ENCODE measurements at regions not wholly inside any gene's neighbourhood (a gene's known extent, or its start where the extent isn't known, plus 50 kb on each side); places are given as distances from the start of the nearest gene placed in this dataset.

- TF ChIP-seq CTCF (conservative IDR thresholded peaks at IDR 0.05) (no peak), EZH2 (IDR thresholded peaks at IDR 0.05; ENCODE audit: low read depth) (no peak)
Observed at GRCh38 chr4:29853833-29854232, 866.3 kb upstream of the PCDH7 start.
